ENCODE measurements at regions not wholly inside any gene's neighbourhood (a gene's known extent, or its start where the extent isn't known, plus 50 kb on each side); places are given as distances from the start of the nearest gene placed in this dataset.

- peak; percentile 98 for TF ChIP-seq CTCF (conservative IDR thresholded peaks at IDR 0.05; ENCODE audit: low read depth, low read length)
- TF ChIP-seq EZH2 (IDR thresholded peaks at IDR 0.05; ENCODE audit: borderline replicate concordance, low read depth, low read length, poor library complexity, severe bottlenecking): no peak
These were observed 383.5 kb downstream of the OMA1 start for GRCh38 chr1:58162952-58163550.
